ENCODE measurements at regions not wholly inside any gene's neighbourhood (a gene's known extent, or its start where the extent isn't known, plus 50 kb on each side); places are given as distances from the start of the nearest gene placed in this dataset.
A peak's percentile ranks its signal among the peaks of the same experiment; 100 is the strongest.
"Not testable (repeated sequence)": the region's sequence is repeated elsewhere in the genome, so short reads cannot be mapped to it uniquely, and the experiment has no call there.

- H3K4me3 ChIP-seq = no peak overlapping the region
- H3K36me3 ChIP-seq = no peaks in the 10 kb centered on the region
- no peaks in the 10 kb centered on the region for H3K9me3 ChIP-seq (replicated peaks)
- peaks cover 64% of the 10 kb centered on the region for H3K27me3 ChIP-seq (ENCODE audit: low read depth)
- peaks cover 5% of the 10 kb centered on the region for H3K4me1 ChIP-seq
- no peak for DNase-seq
- intact Hi-C loops (cut with micrococcal nuclease) = no loop called here
- TF ChIP-seq CTCF (IDR thresholded peaks at IDR 0.05; ENCODE audit: borderline replicate concordance) = no peak
- no peak overlapping the region for H3K27ac ChIP-seq (replicated peaks)
Observed at GRCh38 chr7:142500366-142500765, 242.5 kb upstream of the PRSS58 start.

GRCh38 chr7:142499635-142500034, 241.8 kb upstream of the PRSS58 start:
- intact Hi-C loops (cut with micrococcal nuclease) = no loop called here
- no peak overlapping the region for H3K4me3 ChIP-seq
- H3K27ac ChIP-seq (replicated peaks) = no peak overlapping the region
- no peaks in the 10 kb centered on the region for H3K9me3 ChIP-seq (replicated peaks)
- H3K27me3 ChIP-seq (ENCODE audit: low read depth) = peaks cover 61% of the 10 kb centered on the region
- DNase-seq = no peak
- H3K36me3 ChIP-seq = no peaks in the 10 kb centered on the region
- TF ChIP-seq CTCF (IDR thresholded peaks at IDR 0.05; ENCODE audit: borderline replicate concordance) = no peak
- peaks cover 5% of the 10 kb centered on the region for H3K4me1 ChIP-seq

- Histone ChIP-seq H3K27ac (replicated peaks) (no peak overlapping the region), H3K36me3 (no peaks in the 10 kb centered on the region), H3K4me3 (no peak overlapping the region), H3K9me3 (replicated peaks) (no peaks in the 10 kb centered on the region), H3K4me1 (peaks cover 5% of the 10 kb centered on the region), H3K27me3 (ENCODE audit: low read depth) (peaks cover 52% of the 10 kb centered on the region)
- intact Hi-C loops (cut with micrococcal nuclease) = no loop called here
- no peak for DNase-seq
- no peak for TF ChIP-seq CTCF (IDR thresholded peaks at IDR 0.05; ENCODE audit: borderline replicate concordance)
Observed at GRCh38 chr7:142498364-142498763, 240.5 kb upstream of the PRSS58 start.

GRCh38 chr7:142496545-142496991, 238.7 kb upstream of the PRSS58 start:
- Histone ChIP-seq H3K4me3 (no peak overlapping the region), H3K27me3 (ENCODE audit: low read depth) (peaks cover 50% of the 10 kb centered on the region), H3K27ac (replicated peaks) (no peak overlapping the region), H3K36me3 (no peaks in the 10 kb centered on the region), H3K4me1 (peaks cover 5% of the 10 kb centered on the region), H3K9me3 (replicated peaks) (no peaks in the 10 kb centered on the region)
- no peak for DNase-seq
- peak; percentile 71 for TF ChIP-seq CTCF (IDR thresholded peaks at IDR 0.05; ENCODE audit: borderline replicate concordance)
- intact Hi-C loops (cut with micrococcal nuclease) = no loop called here

- H3K27ac ChIP-seq (replicated peaks); H3K36me3 ChIP-seq; H3K4me1 ChIP-seq; DNase-seq; H3K9me3 ChIP-seq (replicated peaks); intact Hi-C loops (cut with micrococcal nuclease); H3K4me3 ChIP-seq: not testable (repeated sequence)
- peaks cover 50% of the 10 kb centered on the region for H3K27me3 ChIP-seq (ENCODE audit: low read depth)
Observed at GRCh38 chr7:142495879-142496278, 238.0 kb upstream of the PRSS58 start.

GRCh38 chr7:142495301-142495700, 237.4 kb upstream of the PRSS58 start:
- H3K4me1 ChIP-seq; DNase-seq; H3K4me3 ChIP-seq; H3K9me3 ChIP-seq (replicated peaks); H3K36me3 ChIP-seq; intact Hi-C loops (cut with micrococcal nuclease); H3K27ac ChIP-seq (replicated peaks): not testable (repeated sequence)
- H3K27me3 ChIP-seq (ENCODE audit: low read depth) = peaks cover 50% of the 10 kb centered on the region

GRCh38 chr7:142494021-142494420, 236.2 kb upstream of the PRSS58 start:
- peaks cover 5% of the 10 kb centered on the region for H3K4me1 ChIP-seq
- H3K36me3 ChIP-seq = no peaks in the 10 kb centered on the region
- no peak for TF ChIP-seq CTCF (IDR thresholded peaks at IDR 0.05; ENCODE audit: borderline replicate concordance)
- no peaks in the 10 kb centered on the region for H3K9me3 ChIP-seq (replicated peaks)
- no peak for DNase-seq
- H3K27me3 ChIP-seq (ENCODE audit: low read depth) = peaks cover 46% of the 10 kb centered on the region
- H3K27ac ChIP-seq (replicated peaks) = no peak overlapping the region
- intact Hi-C loops (cut with micrococcal nuclease) = no loop called here
- H3K4me3 ChIP-seq = no peak overlapping the region

Data from left ventricle myocardium inferior (tissue), 1 donor.